Left hindlimb (tissue), 1 donor: ENCODE measurements at regions not wholly inside any gene's neighbourhood (a gene's known extent, or its start where the extent isn't known, plus 50 kb on each side); places are given as distances from the start of the nearest gene placed in this dataset.
"Not testable (repeated sequence)": the region's sequence is repeated elsewhere in the genome, so short reads cannot be mapped to it uniquely, and the experiment has no call there.

ENCODE experiments used
- DNase-seq: peaks from one replicate; pipeline ENCODE4 v3.0.0-alpha.2; 2018

DNA sequence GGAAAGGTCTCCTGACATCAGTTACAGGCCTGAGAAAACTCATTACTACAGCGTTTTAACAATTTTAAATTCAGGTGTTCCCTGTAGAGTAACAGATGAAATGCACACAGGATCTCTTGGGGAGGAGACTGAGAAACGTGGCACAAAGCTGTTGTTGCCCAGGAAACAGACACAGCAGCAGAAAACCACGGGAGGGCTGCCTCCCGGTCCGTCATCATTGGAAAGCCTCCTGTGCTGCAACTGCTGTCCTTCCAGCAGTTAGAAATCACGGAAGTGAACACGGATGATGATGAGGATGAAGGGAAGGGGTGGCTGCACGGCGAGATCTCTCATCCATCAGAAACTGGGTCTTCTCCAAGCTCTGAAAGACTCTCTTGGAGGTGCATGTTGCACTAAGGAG, 94.6 kb upstream of the RNF32 start:
- DNase-seq, result no peak

DNA sequence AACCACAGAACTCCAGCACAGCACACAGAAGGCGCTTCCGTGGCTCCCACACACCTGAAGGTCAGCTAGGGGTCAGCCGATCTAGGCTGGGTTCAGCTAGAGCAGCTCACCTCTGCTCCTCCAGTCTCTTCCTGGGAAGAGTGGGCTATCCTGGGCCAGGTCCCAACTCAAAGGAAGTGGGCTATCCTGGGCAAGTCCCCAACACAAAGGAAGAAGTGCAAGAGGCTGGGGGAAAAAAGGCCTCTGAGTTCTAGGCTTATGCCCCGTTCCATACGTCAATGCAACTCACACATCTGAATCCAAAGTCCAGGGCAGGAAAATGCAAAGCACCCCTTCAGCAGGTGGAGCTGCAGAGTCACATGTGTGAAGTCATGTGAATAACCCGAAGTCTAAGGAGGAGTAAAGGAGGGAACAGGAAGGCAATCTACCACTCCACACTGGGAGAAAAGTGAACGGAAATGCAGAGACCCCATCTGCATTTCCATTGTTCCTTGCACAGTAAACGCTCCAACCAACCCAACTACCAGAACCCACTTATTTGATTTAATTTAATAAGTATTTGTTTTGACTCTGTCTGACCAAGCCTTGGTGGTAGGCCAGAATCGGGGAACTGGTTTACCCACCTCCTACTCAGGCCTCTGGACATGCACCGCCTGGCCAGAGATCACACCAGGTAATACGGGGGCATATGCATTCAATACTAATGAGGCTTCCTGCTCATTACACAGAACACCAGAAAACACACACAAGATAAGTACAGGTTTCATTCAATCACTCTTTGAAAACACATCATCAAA, 95.5 kb upstream of the RNF32 start:
- DNase-seq, result no peak

DNA sequence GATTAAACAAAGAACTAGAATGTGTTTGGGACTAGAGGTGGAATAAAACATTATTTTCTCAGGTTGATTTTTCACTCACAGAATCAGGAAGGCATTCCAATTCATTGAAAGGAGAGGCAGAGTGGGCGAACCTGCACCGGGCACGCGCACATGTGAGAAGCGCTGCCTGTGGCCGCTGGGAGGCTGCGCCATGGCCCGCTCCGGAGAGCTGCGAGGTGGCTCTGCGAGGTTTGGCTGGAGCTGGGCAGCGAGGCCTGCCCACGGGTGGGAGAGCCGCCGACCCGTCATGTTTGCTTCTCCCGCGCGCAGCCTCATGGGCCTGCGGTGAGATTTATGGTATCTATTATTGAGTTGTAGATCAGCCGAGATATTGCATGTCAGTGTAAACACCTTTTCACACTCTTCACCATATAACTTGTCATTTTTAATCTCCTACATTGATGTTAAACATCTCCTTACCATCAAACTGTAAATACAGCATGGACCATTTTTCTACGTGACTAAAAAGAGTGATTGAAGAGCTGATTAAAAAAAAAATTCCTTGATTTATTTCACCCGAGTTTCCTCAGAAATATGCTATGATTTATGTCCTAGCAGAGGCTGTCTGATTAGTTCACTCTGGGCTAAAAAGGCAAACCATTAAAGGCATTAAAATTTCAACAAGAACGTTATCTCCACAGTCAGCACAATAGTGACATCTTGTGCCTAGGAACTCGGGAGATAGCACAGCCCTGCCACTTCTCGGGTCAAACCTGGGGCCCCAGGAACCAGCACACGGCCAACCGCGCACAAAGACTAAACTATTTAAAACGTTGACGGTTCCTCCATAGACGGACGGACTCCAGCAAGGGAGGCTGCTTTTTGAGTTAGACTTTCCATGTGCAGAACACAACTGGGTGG, 96.6 kb upstream of the RNF32 start:
- no peak for DNase-seq

DNA sequence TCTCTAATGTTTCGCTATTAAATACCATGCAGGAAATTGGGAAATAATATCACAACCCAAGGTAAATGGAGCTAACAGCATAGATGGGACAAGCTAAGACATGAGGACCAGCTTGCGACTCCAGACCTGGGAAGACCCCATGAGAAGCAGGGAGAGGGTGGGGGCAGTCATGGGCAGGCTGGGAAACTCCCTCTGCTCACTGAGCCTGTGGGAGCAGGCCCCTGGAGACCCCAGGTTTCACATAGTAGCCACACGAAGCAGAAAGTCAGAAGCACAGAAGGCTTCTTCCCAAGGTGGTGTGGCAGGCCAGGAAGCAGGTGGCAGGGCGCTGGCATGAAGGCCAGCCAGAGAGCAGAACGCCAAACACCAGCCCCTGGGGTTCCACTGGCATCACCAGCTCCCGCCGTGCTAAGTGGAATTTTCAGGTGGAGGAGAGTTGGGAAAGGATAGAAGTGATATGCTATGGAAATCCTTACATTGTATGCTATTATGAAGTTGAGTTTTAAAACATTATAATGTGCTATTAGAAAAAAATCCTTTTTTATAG, 99.9 kb upstream of the RNF32 start:
- no peak for DNase-seq

DNA sequence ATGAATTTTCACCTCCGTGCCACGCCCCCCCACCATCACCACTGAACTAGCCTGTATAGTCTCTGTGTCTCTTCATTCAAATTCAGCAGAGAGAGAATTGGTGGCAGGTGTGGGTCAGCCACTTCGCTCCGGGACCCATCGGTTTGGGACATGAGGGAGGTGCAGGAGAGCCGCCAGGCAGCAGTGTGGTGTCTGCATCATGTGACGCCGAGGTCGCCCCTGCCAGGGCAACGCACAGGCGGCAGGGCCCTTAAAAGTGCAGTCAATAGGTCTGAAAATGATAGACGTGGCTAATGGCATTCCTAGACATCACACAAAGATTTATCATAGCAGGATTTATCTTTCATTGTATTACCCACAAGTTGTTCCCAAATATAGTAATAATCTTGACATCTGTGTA, 100.6 kb upstream of the RNF32 start:
- no peak for DNase-seq

DNA sequence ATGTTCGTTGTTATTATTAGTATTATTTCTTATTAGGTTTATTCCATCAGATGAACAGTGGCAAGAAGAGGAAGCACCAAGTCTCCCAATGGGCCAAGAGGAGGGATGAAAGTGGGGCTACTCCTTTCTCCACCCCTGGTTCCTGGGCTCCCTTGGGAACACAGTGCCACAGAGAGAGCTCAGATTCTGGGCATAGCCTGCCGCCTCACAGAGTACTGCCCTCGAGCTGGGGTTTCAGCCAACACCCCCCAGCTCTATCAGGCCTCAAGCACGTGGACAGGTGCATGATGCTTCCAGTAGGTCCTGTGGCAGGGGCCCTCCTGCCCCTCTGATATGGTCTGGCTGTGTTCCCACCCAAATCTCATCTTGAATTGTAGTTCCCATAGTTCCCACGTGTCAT, 103.6 kb upstream of the RNF32 start:
- DNase-seq, result no peak

DNA sequence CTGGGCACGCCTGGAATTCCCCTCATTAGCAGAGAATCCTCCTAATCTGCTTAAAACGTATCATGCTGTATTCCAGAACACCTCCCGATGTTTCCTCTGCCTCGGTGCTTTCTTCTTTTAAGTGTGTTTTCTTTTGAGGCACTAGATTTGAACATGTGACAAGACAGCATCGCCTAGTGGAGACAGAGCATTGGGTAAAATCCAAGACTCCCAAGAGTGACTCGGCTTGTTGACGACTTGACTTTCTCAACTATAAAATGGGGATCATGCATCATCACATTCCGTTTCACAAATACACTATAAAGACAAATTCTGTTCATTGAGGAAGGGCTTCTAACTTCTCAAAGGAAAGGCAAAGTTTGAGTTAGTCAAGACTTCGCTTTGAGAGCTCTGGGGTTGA, 105.6 kb upstream of the RNF32 start:
- no peak for DNase-seq

DNA sequence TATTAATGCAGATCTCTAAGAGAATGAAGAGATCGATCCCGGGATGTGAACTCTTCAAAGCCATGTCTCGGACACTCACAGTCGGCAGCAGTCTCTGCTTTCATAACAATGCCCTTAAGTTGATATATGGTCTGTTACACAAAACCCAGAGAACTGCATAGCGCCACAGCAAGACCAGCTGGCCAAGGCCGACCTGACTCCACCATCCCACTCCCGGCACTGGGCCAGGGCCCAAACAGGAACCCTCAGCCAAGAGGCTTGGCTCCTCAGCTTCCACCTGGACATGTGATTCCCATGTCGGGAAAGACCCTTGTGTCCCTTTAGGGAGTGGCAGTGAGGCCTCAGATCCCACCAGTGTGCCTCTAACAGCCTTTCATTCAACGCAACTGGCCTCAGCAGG, 106.6 kb upstream of the RNF32 start:
- DNase-seq, result no peak

DNA sequence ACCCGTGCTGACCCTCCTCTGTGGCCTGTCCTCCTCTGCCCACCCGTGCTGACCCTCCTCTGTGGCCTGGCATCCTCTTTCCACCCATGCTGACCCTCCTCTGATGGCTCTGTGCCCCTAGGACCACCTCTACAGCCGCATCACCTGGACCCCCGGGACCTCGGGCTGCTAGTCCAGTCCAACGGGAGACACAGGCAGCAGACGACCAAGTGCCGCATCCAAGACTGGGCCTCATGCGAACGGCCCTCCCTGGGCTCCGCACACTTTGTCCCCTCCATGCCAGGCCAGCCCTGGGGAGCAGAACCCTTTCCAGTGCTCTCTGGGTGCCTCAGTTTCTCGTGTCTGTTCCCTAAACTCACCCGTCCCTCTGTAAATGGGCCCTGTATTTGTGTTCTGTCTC, 107.2 kb upstream of the RNF32 start:
- DNase-seq, result no peak

DNA sequence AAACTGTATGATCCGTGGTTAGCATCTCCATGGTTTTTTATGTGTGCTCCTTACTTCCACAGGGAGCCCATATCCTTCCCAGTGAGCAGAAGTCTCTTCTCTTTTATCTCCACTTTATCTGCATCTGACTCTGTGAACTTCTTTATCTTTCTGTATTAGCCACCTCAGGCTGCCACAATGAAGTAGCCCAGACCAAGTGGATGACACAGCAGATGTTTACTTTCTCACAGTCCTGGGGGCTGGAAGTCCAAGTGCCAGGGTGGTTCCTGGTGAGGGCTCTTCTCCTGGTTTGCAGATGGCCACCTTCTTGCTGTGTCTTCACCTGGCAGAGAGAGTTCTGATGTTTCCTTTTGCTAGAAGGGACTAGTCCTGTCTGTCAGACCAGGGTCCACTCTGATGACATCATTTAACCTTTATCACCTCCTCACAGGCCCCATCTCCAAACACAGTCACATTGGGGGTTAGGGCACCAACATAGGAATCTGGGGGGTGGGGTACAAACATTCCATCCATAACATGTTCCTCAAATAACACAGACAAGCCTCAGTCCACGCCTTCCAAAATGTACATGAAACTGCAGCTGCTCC, 108.5 kb upstream of the RNF32 start:
- DNase-seq, result no peak

DNA sequence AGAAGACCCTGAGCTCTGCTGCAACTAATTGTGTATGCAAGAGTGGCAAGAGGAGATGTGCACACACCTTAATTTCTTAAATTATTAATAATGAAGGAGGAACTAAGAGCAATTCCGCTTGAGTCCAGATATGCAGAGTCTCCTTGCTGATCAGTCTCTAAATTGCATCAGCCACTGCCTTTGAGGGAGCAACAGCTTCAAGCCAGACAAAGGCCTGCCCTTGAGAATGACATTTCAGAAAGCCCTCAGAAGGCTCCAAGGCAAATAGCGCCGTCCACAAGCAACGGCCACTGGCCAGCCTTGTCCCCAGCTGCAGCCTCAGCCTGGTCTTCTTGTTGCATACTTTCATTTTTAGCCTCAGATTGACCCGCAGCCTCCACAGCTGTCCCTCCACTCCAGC, 110.6 kb upstream of the RNF32 start:
- DNase-seq, result no peak

DNA sequence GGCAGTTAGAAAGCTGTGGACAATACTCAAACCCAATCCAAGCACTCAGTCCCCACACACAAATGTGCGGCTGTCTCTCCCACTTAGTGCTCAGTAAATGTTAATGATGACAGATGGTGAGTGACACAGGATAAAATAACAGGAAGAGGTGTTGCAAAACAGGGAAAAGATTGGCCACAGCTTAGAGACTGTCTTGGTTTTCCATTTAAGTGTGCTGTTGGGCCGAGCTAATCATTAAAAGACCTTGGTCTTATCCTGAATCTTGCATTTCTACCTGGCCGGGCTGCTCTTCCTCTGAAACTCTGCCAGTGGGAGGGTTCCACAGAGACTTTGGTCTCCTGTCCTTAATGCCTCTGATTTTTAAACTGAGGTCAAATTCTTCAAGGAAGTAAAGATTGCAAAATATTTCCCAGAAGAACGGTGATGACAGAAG, 113.1 kb upstream of the RNF32 start:
- DNase-seq, result no peak

DNA sequence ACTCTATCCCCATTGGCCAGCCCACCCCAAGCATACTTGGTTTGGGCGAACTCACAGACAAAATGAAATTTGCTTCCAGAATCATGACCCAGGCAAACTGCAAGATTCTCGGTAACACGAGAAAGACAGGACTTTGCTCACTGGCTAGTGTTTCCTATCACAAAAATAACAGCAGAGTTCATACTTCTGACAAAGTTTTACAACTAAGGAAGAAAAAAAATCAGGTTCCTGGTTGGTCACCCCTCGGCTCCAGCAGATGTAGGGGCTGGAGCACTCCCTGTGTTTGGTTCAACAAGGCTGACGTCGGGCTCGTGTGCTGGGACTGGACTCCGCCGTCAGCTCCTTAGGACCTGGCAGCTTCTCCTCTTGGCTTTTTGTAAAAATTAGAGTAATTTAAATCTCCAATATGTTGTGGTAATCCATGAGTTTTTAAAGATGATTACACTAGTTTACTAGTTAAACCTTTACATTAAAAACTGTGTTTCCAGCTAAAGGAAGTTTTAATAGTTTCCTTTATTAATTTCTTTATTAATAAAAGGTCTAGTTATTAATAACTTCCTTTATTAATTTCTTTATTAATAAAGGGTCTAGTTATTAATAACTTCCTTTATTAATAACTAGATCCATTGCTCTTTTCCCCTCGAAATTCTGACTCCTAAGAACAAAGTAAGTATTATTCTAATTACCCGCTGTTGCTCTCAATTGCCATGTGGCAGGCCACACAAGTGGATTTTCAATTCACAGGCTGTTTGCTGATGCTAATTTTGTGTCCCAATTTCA, 115.6 kb upstream of the RNF32 start:
- no peak for DNase-seq

DNA sequence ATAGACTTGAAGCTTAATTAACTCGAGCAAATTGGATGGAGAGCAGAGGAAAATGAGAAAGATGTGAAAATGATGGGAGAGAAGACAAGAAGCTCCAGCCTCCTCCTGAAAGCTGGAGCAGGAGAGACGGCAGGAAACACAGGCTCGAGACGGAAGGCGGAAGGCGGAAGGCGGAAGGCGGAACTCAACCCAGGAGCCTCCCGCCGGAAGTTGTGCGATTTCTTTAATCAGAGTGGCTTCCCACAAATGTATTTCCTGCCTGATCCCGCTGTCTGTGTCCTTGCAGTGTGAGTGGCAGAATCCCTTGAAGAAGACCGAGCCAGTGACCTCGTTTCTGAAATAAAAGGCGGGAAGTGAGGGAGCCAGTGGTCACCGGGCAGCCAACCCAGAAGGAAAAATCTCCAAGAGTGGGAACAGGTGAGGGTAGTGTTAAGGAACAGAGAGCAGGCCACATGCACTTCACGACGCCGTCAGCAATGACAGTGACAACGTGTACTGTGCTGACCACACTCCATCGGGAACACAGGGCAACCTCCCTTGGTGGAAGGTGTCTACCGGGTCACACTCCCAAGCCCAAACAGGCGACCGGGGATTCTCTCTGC, 117.0 kb upstream of the RNF32 start:
- DNase-seq, result no peak

DNA sequence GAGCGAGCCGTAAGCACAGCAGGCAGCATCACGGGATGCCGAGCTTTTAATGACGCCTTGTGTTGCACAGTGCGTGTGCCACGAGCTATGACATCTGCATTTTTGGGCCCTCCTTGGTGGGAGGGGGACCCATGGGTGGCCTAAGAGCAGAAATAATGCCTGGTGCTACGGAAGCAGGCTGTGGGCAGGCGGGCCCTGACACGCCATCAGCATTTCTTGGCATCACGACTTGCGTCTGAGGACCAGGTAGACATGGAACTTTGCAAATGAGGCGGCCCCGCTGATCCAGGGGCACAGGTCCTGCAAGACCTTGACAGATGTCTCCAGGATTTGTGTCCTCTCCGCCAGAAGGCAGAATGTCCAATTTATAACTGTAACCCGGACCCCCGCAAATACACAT, 117.8 kb upstream of the RNF32 start:
- no peak for DNase-seq

DNA sequence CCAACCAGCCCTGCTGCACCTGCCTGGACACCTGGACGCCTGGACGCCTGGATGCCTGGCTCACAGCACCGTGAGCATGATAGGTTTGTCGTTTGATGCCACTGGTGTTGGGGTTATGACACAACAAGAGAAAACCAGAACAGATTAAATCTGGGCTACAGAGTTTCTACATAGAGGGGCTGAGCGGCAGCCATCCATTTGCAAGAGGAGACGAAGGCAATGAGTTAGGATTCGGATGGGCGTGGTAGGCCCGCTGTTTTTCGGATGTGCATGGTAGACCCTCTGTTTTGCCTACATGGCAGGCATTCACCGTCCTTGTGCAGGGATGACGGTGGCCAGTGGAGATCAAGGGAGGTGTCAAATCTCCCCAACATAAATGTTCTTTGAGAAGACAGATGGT, 121.5 kb upstream of the RNF32 start:
- no peak for DNase-seq

DNA sequence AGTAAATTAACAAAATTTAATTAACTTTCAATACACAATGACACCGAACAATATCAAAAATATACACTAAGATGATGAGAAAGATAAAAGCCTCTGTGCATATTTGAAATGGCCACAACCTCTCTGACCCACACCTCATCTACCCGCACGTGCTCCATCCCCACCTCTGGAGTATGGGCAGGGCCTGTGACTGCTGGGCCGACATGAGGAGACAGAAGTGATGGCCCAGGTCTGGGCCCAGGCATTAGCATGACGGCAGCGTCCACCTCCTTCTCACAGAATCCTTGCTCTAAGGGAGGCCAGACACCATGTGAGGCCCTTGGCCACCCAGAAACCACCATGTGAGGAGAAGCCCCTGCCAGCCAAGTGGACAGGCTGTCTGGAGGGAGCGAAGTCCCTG, 122.1 kb upstream of the RNF32 start:
- no peak for DNase-seq

DNA sequence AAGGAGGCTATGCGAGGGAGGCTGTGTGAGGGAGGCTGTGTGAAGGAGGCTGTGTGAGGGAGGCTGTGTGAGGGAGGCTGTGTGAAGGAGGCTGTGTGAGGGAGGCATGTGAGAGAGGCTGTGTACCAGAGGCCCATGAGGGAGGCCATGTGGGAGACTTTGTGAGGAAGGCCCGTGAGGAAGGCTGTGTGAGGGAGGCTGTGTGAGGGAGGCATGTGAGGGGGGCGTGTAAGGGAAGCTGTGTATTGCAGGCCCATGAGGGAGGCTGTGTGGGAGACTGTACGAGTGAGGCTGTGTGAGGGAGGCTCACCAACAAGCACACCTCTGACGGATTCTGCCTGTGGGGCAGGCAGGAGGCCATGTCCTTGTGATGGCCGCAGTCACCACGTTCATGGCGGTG, 122.7 kb upstream of the RNF32 start:
- not testable (repeated sequence) for DNase-seq

DNA sequence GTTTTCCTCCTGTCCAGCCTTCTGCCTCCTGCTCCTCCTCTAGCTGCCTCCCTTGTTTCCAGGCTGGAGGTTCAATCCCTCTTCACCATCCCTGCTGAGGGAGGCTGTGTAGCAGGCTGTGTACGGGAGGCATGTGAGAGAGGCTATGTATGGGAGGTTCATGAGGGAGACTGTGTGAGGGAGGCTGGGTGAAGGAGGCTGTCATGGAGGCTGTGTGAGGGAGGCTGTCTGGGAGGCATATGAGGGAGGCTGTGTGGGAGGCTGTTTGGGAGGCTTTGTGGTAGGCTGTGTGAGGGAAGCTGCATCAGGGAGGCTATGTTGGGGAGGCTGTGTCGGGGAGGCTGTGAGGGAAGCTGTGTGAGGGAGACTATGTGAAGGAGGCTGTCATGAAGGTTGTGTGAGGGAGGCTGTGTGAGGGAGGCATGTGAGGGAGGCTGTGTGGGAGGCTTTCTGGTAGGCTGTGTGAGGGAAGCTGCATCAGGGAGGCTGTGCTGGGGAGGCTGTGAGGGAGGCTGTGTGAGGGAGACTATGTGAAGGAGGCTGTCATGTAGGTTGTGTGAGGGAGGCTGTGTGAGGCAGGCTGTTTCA, 123.7 kb upstream of the RNF32 start:
- no peak for DNase-seq

DNA sequence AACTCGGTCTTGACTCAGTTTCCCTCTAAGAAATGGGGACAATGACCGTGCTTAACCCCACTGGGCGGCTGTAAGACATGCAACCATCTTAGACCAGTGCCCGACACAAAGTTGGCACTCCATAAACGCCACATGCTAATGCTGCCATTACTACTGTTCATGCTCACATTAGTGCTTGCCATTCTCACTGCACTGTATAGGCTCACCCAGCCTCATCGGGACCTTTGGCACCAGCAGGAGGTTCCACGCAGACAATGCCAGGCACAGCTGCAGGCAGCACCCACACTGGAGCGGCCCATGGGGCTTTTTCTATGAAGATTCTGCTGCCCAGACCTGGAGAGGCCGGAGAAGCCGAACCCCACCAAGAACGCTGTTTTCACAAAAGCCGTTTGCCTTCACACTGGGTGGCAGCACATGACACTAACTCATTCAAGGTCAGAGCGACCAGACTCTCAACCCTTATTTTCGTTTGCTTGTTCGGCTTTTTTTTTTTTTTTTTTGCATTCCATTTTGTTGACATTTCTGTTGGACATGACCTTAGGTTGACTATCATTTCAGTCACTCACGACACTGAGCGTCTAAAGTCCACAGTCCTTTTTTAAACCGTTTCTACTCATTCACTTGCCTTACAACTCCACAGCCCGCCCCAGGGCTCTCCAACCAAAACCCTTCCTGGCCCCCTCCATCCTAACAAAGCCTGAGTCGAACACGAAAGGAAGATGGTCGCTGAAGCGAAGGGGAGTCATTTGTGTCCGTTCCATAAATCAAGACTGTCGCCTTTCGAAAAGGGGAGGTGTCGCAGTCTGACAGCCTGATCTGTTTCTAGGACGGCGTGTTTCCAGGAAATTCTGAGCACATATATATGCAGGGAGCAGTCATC, 124.4 kb upstream of the RNF32 start:
- no peak for DNase-seq

DNA sequence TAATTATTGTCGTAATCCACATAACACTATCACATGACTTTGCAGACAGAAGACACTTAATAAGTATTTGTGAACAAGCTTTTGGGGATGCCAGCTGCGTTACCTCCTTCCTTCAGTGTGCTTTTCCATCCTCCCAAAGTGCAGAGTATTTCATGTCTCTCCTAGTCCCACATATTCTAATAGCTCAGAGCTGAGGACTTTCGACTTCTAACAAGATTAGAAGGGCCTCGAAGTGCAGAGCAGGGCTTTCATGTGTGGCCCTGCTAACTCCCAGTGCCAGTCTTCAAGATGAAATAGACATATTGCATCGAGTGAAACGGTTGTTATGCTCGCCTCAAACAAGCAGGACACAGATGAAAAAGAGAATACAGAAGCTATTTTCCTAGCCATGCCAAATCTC, 125.7 kb upstream of the RNF32 start:
- DNase-seq, result no peak
